DND-41 (cell line): ENCODE measurements at regions not wholly inside any gene's neighbourhood (a gene's known extent, or its start where the extent isn't known, plus 50 kb on each side); places are given as distances from the start of the nearest gene placed in this dataset.

Experiments
- EZH2 ChIP-seq: IDR thresholded peaks from 3 replicates; pipeline ENCODE4 v1.6.1; 2012; ENCODE audit warnings: borderline replicate concordance, low read depth, mild to moderate bottlenecking, moderate library complexity, low read length, inconsistent platforms; ENCODE audit not compliant: severe bottlenecking
- TF ChIP-seq, protein P1 (sequence below): IDR thresholded peaks from 2 replicates; pipeline ENCODE4 v1.5.1; 2012; ENCODE audit warnings: borderline replicate concordance, low read length, moderate library complexity, mild to moderate bottlenecking; ENCODE audit not compliant: poor library complexity, severe bottlenecking; ENCODE audit errors: extremely low read depth

DNA sequence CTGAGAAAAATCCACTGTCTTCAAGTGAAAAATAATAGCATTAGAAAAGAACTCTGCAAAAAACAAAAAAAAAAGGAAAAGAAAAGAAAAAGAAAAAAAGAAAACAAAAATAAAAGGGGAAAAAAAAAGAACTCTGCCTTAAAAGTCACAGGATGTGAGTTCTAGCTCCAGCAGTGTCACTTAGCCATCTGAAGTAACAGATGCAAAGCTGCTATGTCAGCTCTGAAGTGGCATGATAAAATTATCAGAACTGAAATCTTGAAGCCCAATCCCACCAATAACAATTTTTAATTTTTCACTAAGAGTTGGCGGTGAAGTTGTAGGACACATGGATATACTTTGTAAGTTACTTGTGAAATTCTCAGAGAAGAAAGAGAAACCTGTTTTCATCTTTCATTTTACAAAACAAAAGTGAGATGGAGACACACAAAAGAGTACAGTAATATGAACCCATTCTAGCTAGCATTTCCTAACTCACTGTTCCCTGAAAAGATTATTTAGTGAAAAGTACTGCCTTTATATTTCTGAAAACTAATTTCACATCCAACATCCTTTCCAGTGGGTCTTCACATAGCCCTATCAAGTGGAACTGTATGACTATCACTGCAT, 103.5 kb downstream of the ELAPOR2 start:
- TF ChIP-seq, protein P1, sequence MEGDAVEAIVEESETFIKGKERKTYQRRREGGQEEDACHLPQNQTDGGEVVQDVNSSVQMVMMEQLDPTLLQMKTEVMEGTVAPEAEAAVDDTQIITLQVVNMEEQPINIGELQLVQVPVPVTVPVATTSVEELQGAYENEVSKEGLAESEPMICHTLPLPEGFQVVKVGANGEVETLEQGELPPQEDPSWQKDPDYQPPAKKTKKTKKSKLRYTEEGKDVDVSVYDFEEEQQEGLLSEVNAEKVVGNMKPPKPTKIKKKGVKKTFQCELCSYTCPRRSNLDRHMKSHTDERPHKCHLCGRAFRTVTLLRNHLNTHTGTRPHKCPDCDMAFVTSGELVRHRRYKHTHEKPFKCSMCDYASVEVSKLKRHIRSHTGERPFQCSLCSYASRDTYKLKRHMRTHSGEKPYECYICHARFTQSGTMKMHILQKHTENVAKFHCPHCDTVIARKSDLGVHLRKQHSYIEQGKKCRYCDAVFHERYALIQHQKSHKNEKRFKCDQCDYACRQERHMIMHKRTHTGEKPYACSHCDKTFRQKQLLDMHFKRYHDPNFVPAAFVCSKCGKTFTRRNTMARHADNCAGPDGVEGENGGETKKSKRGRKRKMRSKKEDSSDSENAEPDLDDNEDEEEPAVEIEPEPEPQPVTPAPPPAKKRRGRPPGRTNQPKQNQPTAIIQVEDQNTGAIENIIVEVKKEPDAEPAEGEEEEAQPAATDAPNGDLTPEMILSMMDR = no peak
- no peak for TF ChIP-seq EZH2
